Suprapubic skin (tissue), 4 donors: ENCODE measurements at regions not wholly inside any gene's neighbourhood (a gene's known extent, or its start where the extent isn't known, plus 50 kb on each side); places are given as distances from the start of the nearest gene placed in this dataset.

ENCODE experiments used
- DNase-seq, 2 donors: peaks; one replicate each; pipeline ENCODE4 v3.0.0-alpha.2; 2019; ENCODE audit warnings: low spot score in 2 of 2
- H3K27ac ChIP-seq: fragments of 200-600 bp; sonication (generic); one replicate; pipeline ENCODE4 v1.5.1; 2019
- H3K27me3 ChIP-seq: fragments of 200-600 bp; sonication (generic); one replicate; pipeline ENCODE4 v1.5.1; 2019
- H3K36me3 ChIP-seq: fragments of 200-600 bp; sonication (generic); one replicate; pipeline ENCODE4 v1.5.1; 2019
- H3K4me1 ChIP-seq: fragments of 200-600 bp; sonication (generic); one replicate; pipeline ENCODE4 v1.5.1; 2019
- H3K4me3 ChIP-seq: fragments of 200-600 bp; sonication (generic); one replicate; pipeline ENCODE4 v1.5.1; 2019; ENCODE audit warnings: mild to moderate bottlenecking
- H3K9me3 ChIP-seq: fragments of 200-600 bp; sonication (generic); one replicate; pipeline ENCODE4 v1.5.1; 2019
- CTCF ChIP-seq, 2 donors: fragments of 200-600 bp in 1 of 2; fragments of 450-650 bp in 1 of 2; sonication (generic) in 1 of 2; IDR thresholded peaks; one replicate each; pipeline ENCODE4 v1.5.1; 2016 to 2019; ENCODE audit warnings: antibody characterized with exemption in 2 of 2, mild to moderate bottlenecking in 1 of 2, moderate library complexity in 1 of 2
- EP300 ChIP-seq: sonication (generic); formaldehyde crosslinking; IDR thresholded peaks from one replicate; pipeline ENCODE4 v1.6.1; 2017; ENCODE audit warnings: antibody characterized with exemption
- POLR2A ChIP-seq, 2 donors: fragments of 450-650 bp; IDR thresholded peaks; one replicate each; pipeline ENCODE4 v1.6.1; 2017; ENCODE audit warnings: antibody characterized with exemption in 2 of 2, mild to moderate bottlenecking in 2 of 2, moderate library complexity in 2 of 2
- POLR2AphosphoS5 ChIP-seq, 3 donors: sonication (generic); formaldehyde crosslinking; IDR thresholded peaks; one replicate each; pipeline ENCODE4 v1.6.1; 2017; ENCODE audit warnings: antibody characterized with exemption in 3 of 3
- WGBS: methylation state at CpG from one replicate; pipeline ENCODE4 v1.1.5; 2018; 5-methylcytosine and 5-hydroxymethylcytosine counted together

- no peak for TF ChIP-seq POLR2A (IDR thresholded peaks at IDR 0.05)
- no peak for TF ChIP-seq POLR2AphosphoS5 (IDR thresholded peaks at IDR 0.05)
- no peak for TF ChIP-seq CTCF (IDR thresholded peaks at IDR 0.05)
- no peak for TF ChIP-seq EP300
- 96% methylated on average over 2 of the region's 2 CpGs for WGBS
- Histone ChIP-seq H3K36me3 (no peaks in the 10 kb centered on the region), H3K27me3 (no peaks in the 10 kb centered on the region), H3K4me1 (no peaks in the 10 kb centered on the region), H3K4me3 (no peak overlapping the region), H3K9me3 (peaks cover 6% of the 10 kb centered on the region), H3K27ac (no peak overlapping the region)
- DNase-seq: no peak
Observed at GRCh38 chr13:47628666-47629065, 372.4 kb downstream of the SUCLA2 start.

- TF ChIP-seq CTCF (IDR thresholded peaks at IDR 0.05): no peak
- no peak for TF ChIP-seq POLR2A (IDR thresholded peaks at IDR 0.05)
- no peak for TF ChIP-seq EP300
- no peak for TF ChIP-seq POLR2AphosphoS5 (IDR thresholded peaks at IDR 0.05)
- H3K27me3 ChIP-seq: no peaks in the 10 kb centered on the region
- 80% methylated on average over 2 of the region's 2 CpGs for WGBS
- H3K4me1 ChIP-seq: no peaks in the 10 kb centered on the region
- no peak for DNase-seq
- H3K27ac ChIP-seq: no peak overlapping the region
- H3K9me3 ChIP-seq: no peaks in the 10 kb centered on the region
- no peak overlapping the region for H3K4me3 ChIP-seq
- no peaks in the 10 kb centered on the region for H3K36me3 ChIP-seq
Observed at GRCh38 chr13:47623862-47624261, 377.2 kb downstream of the SUCLA2 start.

- no peaks in the 10 kb centered on the region for H3K36me3 ChIP-seq
- H3K27me3 ChIP-seq: no peaks in the 10 kb centered on the region
- H3K9me3 ChIP-seq: no peaks in the 10 kb centered on the region
- no peak for DNase-seq
- 70% methylated on average over 1 of the region's 1 CpG for WGBS
- H3K4me3 ChIP-seq: no peak overlapping the region
- no peak overlapping the region for H3K27ac ChIP-seq
- H3K4me1 ChIP-seq: no peaks in the 10 kb centered on the region
- TF ChIP-seq POLR2AphosphoS5 (IDR thresholded peaks at IDR 0.05): no peak
- no peak for TF ChIP-seq EP300
- TF ChIP-seq CTCF (IDR thresholded peaks at IDR 0.05): no peak
- no peak for TF ChIP-seq POLR2A (IDR thresholded peaks at IDR 0.05)
Observed at GRCh38 chr13:47621931-47622330, 379.1 kb downstream of the SUCLA2 start.

GRCh38 chr13:47611664-47612288 is 389.3 kb downstream of the SUCLA2 start:
- no peaks in the 10 kb centered on the region for H3K27me3 ChIP-seq
- no peaks in the 10 kb centered on the region for H3K36me3 ChIP-seq
- 98% methylated on average over 1 of the region's 1 CpG for WGBS
- no peak for TF ChIP-seq POLR2A (IDR thresholded peaks at IDR 0.05)
- no peak for TF ChIP-seq POLR2AphosphoS5 (IDR thresholded peaks at IDR 0.05)
- TF ChIP-seq EP300: no peak
- TF ChIP-seq CTCF (IDR thresholded peaks at IDR 0.05): no peak
- no peak for DNase-seq
- H3K27ac ChIP-seq: no peak overlapping the region
- no peaks in the 10 kb centered on the region for H3K4me1 ChIP-seq
- H3K9me3 ChIP-seq: no peaks in the 10 kb centered on the region
- no peak overlapping the region for H3K4me3 ChIP-seq

GRCh38 chr13:47610687-47611086 is 390.4 kb downstream of the SUCLA2 start:
- no peak for TF ChIP-seq POLR2A (IDR thresholded peaks at IDR 0.05)
- no peak for TF ChIP-seq EP300
- no peak for TF ChIP-seq CTCF (IDR thresholded peaks at IDR 0.05)
- no peak for TF ChIP-seq POLR2AphosphoS5 (IDR thresholded peaks at IDR 0.05)
- WGBS: 88% methylated on average over 3 of the region's 3 CpGs
- no peak overlapping the region for H3K27ac ChIP-seq

More at GRCh38 chr13:47610687-47611086, 390.4 kb downstream of the SUCLA2 start:
- Histone ChIP-seq H3K4me1 (no peaks in the 10 kb centered on the region), H3K9me3 (no peaks in the 10 kb centered on the region), H3K4me3 (no peak overlapping the region), H3K27me3 (no peaks in the 10 kb centered on the region), H3K36me3 (no peaks in the 10 kb centered on the region)
- no peak for DNase-seq
